GM12878 (cell line): ENCODE measurements at regions not wholly inside any gene's neighbourhood (a gene's known extent, or its start where the extent isn't known, plus 50 kb on each side); places are given as distances from the start of the nearest gene placed in this dataset.

Experiments used
- BMI1 ChIP-seq: fragments of 450-650 bp; IDR thresholded peaks from 2 replicates; pipeline ENCODE4 v1.6.1; 2016; ENCODE audit warnings: mild to moderate bottlenecking, moderate library complexity, borderline replicate concordance
- CTCF ChIP-seq, 3 experiments: IDR thresholded peaks in 2 of 3; conservative IDR thresholded peaks in 1 of 3; 2 replicates each; pipeline ENCODE4 v1.5.1; 2011; ENCODE audit warnings: low read depth in 3 of 3, low read length in 3 of 3, mild to moderate bottlenecking in 3 of 3, control low read depth in 2 of 3, moderate library complexity in 2 of 3, inconsistent platforms in 1 of 3, mixed read lengths in 1 of 3; ENCODE audit not compliant: control insufficient read depth in 2 of 3, insufficient read depth in 1 of 3; ENCODE audit errors: extremely low read depth in 1 of 3
- EGR1 ChIP-seq, 2 experiments: IDR thresholded peaks; 1 replicate in 1 of 2; 2 replicates in 1 of 2; pipeline ENCODE4 v1.6.1; 2011 to 2012; ENCODE audit warnings: low read depth in 2 of 2, low read length in 2 of 2, borderline replicate concordance in 1 of 2, mild to moderate bottlenecking in 1 of 2, moderate library complexity in 1 of 2
- FOS ChIP-seq: IDR thresholded peaks from 3 replicates; pipeline ENCODE4 v1.6.1; 2011; ENCODE audit warnings: borderline replicate concordance; ENCODE audit not compliant: insufficient read length; ENCODE audit errors: extremely low read depth
- FOXM1 ChIP-seq: IDR thresholded peaks from 2 replicates; pipeline ENCODE4 v1.6.1; 2012; ENCODE audit warnings: low read depth, mild to moderate bottlenecking, inconsistent platforms, low read length, moderate library complexity
- GABPA ChIP-seq: IDR thresholded peaks from 2 replicates; pipeline ENCODE4 v1.6.1; 2014; ENCODE audit warnings: antibody characterized with exemption, low read depth, mild to moderate bottlenecking, inconsistent platforms
- KDM1A ChIP-seq: fragments of 200-600 bp; sonication (generic); IDR thresholded peaks from 2 replicates; pipeline ENCODE4 v1.6.1; 2016; ENCODE audit warnings: borderline replicate concordance
- MTA2 ChIP-seq: fragments of 450-650 bp; IDR thresholded peaks from 2 replicates; pipeline ENCODE4 v1.6.1; 2016; ENCODE audit warnings: low read depth, mild to moderate bottlenecking, moderate library complexity
- POLR2AphosphoS5 ChIP-seq: IDR thresholded peaks from 2 replicates; pipeline ENCODE4 v1.6.1; 2011; ENCODE audit warnings: mild to moderate bottlenecking, low read length, inconsistent platforms
- RAD21 ChIP-seq: IDR thresholded peaks from 2 replicates; pipeline ENCODE4 v1.6.1; 2011; ENCODE audit warnings: mild to moderate bottlenecking, low read depth, low read length, moderate library complexity; ENCODE audit not compliant: insufficient read depth
- TAF1 ChIP-seq: IDR thresholded peaks from 2 replicates; pipeline ENCODE4 v1.6.1; 2011; ENCODE audit warnings: mild to moderate bottlenecking, low read depth, low read length, borderline replicate concordance
- YY1 ChIP-seq: IDR thresholded peaks from 2 replicates; pipeline ENCODE4 v1.6.1; 2011; ENCODE audit warnings: low read depth, mild to moderate bottlenecking, low read length
- TF ChIP-seq, protein P1 (sequence below): fragments of 150-350 bp; IDR thresholded peaks from 2 replicates; pipeline ENCODE4 v1.6.1; 2016; ENCODE audit warnings: low read depth, low read length

DNA sequence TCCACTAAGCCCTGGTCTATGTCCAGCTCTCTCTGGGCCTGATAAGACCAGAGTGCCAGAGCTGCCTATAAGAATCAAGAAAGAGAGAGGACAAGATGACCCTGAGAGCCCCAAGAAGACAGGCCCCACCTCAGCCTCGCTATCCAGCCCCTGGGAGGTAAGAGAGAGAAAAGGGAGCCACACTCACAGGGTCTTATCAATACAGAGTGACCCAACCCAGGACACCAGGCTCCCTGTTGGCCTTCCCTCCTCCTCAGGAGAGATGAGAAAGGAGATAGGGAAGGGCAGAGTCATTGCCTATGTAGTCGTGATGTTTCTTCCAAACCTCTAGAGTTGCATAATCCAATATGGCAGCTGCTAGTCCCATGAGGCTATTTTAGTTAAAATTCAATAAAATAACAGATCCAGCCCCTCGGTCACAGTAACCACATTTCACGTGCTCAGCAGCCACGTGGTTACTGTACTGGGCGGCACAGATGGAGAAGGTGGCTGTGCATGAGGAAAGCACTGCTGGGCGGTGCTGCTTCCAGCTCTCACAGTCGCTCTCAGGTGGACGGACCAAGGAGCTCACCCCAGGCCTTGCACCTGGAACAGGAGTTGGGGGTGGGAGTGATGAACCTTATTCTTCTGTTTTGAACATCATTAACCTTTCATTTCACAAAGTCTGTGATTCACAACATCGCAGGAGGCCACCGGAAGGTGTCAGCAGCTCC, 525.8 kb downstream of the SHQ1 start:
- TF ChIP-seq CTCF (IDR thresholded peaks at IDR 0.05 in 2 of 3, conservative IDR thresholded peaks at IDR 0.05 in 1 of 3; ENCODE audit: control insufficient read depth in 2 of 3, extremely low read depth in 1 of 3, insufficient read depth in 1 of 3, low read depth in 3 of 3, low read length in 3 of 3) (no peak), POLR2AphosphoS5 (no peak), FOS (no peak), EGR1 (IDR thresholded peaks at IDR 0.05; ENCODE audit: borderline replicate concordance in 1 of 2, low read depth in 2 of 2, low read length in 2 of 2) (no peak), YY1 (no peak), FOXM1 (no peak), BMI1 (no peak), RAD21 (no peak), MTA2 (no peak), GABPA (no peak), TAF1 (no peak), KDM1A (no peak)
- TF ChIP-seq, protein P1, sequence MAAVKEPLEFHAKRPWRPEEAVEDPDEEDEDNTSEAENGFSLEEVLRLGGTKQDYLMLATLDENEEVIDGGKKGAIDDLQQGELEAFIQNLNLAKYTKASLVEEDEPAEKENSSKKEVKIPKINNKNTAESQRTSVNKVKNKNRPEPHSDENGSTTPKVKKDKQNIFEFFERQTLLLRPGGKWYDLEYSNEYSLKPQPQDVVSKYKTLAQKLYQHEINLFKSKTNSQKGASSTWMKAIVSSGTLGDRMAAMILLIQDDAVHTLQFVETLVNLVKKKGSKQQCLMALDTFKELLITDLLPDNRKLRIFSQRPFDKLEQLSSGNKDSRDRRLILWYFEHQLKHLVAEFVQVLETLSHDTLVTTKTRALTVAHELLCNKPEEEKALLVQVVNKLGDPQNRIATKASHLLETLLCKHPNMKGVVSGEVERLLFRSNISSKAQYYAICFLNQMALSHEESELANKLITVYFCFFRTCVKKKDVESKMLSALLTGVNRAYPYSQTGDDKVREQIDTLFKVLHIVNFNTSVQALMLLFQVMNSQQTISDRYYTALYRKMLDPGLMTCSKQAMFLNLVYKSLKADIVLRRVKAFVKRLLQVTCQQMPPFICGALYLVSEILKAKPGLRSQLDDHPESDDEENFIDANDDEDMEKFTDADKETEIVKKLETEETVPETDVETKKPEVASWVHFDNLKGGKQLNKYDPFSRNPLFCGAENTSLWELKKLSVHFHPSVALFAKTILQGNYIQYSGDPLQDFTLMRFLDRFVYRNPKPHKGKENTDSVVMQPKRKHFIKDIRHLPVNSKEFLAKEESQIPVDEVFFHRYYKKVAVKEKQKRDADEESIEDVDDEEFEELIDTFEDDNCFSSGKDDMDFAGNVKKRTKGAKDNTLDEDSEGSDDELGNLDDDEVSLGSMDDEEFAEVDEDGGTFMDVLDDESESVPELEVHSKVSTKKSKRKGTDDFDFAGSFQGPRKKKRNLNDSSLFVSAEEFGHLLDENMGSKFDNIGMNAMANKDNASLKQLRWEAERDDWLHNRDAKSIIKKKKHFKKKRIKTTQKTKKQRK = no peak
